GM18858 (cell line): ENCODE measurements at regions not wholly inside any gene's neighbourhood (a gene's known extent, or its start where the extent isn't known, plus 50 kb on each side); places are given as distances from the start of the nearest gene placed in this dataset.

ENCODE experiments used
- ATAC-seq: cut with Tn5 transposase; IDR thresholded peaks from one replicate; pipeline ENCODE4 v1.9.1; 2021; ENCODE audit not compliant: unreplicated experiment

- ATAC-seq = no peak
Measured at GRCh38 chr3:22916933-22917332, 286.2 kb upstream of the UBE2E2 start.

GRCh38 chr3:22920006-22920405 is 283.1 kb upstream of the UBE2E2 start:
- ATAC-seq = no peak

- ATAC-seq = no peak
Measured at GRCh38 chr3:22922317-22922716, 280.8 kb upstream of the UBE2E2 start.

GRCh38 chr3:22923711-22924110 is 279.4 kb upstream of the UBE2E2 start:
- ATAC-seq = no peak

GRCh38 chr3:22928216-22929110 is 274.7 kb upstream of the UBE2E2 start:
- ATAC-seq = no peak

GRCh38 chr3:22933051-22933840 is 269.9 kb upstream of the UBE2E2 start:
- no peak for ATAC-seq

- no peak for ATAC-seq
Measured at GRCh38 chr3:22933841-22934116, 269.3 kb upstream of the UBE2E2 start.

GRCh38 chr3:22935040-22935439 is 268.1 kb upstream of the UBE2E2 start:
- no peak for ATAC-seq

GRCh38 chr3:22937536-22937935 is 265.6 kb upstream of the UBE2E2 start:
- no peak for ATAC-seq

GRCh38 chr3:22938739-22939138 is 264.4 kb upstream of the UBE2E2 start:
- no peak for ATAC-seq

GRCh38 chr3:22939349-22939748 is 263.8 kb upstream of the UBE2E2 start:
- no peak for ATAC-seq

- no peak for ATAC-seq
Measured at GRCh38 chr3:22940285-22940684, 262.8 kb upstream of the UBE2E2 start.

- ATAC-seq = no peak
Measured at GRCh38 chr3:22942981-22943380, 260.1 kb upstream of the UBE2E2 start.

- ATAC-seq = no peak
Measured at GRCh38 chr3:22947851-22948250, 255.3 kb upstream of the UBE2E2 start.

- no peak for ATAC-seq
Measured at GRCh38 chr3:22951910-22952309, 251.2 kb upstream of the UBE2E2 start.

- ATAC-seq = no peak
Measured at GRCh38 chr3:22952860-22953259, 250.3 kb upstream of the UBE2E2 start.

- peak; percentile 98 for ATAC-seq
Measured at GRCh38 chr3:22959593-22959992, 243.5 kb upstream of the UBE2E2 start.

GRCh38 chr3:22960105-22960984 is 242.8 kb upstream of the UBE2E2 start:
- peak; percentile 27 for ATAC-seq

GRCh38 chr3:22962244-22962643 is 240.9 kb upstream of the UBE2E2 start:
- ATAC-seq = no peak

GRCh38 chr3:22966349-22966748 is 236.8 kb upstream of the UBE2E2 start:
- no peak for ATAC-seq

GRCh38 chr3:22969276-22969675 is 233.9 kb upstream of the UBE2E2 start:
- no peak for ATAC-seq
